Cerebellar cortex (tissue), 1 donor: ENCODE measurements at regions not wholly inside any gene's neighbourhood (a gene's known extent, or its start where the extent isn't known, plus 50 kb on each side); places are given as distances from the start of the nearest gene placed in this dataset.
"Not testable (repeated sequence)": the region's sequence is repeated elsewhere in the genome, so short reads cannot be mapped to it uniquely, and the experiment has no call there.

Experiments
- DNase-seq: peaks from one replicate; pipeline ENCODE4 v3.0.0-alpha.2; 2015; ENCODE audit warnings: low spot score

DNA sequence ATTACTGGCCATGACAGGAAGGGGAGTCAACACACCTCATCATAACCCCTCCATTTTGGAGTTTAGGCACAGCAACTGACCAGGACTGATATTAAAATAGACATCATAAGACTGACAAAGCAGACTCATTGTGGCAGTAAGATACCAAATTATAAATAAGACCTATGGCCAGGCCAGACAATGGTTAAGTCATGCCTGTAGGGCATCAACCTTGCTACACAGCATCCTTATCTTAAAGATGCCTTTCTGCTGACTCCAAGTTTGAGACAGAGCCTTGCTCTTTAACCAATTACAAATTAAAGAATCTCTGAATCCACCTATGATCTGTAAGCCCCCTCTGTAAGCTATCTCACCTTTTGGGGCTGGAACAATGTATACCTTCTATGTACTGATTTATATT, 65.5 kb downstream of the VCX2 start:
- no peak for DNase-seq

- DNase-seq = no peak
These were observed 67.4 kb downstream of the VCX2 start for GRCh38 chrX:8103655-8104054.

GRCh38 chrX:8091510-8091909, 79.6 kb downstream of the VCX2 start:
- DNase-seq = no peak

DNA sequence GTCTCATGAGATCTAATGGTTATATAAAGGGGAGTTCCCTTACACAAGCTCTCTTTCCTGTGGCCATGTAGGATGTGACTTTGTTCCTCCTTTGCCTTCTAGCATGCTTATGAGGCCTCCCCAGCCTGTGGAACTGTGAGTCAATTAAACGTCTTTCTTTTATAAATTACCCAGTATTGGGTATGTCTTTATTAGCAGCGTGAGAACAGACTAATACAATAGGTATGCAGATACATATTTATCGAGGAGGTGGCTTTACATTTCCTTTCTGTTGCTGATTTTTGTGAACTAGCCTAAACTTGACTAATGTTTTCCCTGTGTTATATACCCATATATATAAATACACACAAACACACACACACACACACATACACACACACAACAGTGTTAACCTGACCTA, 80.2 kb downstream of the VCX2 start:
- no peak for DNase-seq

DNA sequence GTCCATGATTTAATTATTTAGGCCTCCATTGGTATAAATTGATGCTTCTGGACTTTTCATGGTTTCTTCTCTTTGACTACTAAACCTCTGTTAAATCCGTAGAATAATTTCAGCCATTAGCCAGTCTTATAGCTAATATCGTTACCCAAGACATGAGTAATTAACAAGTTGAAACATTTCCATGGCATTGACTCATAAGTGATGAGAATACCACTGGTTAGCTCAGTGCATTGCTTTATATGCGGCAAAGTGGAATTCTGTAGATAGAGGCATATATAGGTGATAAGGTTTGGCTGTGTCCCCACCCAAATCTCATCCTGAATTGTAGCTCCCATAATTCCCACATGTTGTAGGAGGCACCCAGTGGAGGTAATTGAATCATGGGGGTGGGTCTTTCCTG, 80.6 kb downstream of the VCX2 start:
- no peak for DNase-seq

GRCh38 chrX:8089141-8089540, 81.9 kb downstream of the VCX2 start:
- no peak for DNase-seq

- no peak for DNase-seq
These were observed 87.1 kb downstream of the VCX2 start for GRCh38 chrX:8084006-8084405.

DNA sequence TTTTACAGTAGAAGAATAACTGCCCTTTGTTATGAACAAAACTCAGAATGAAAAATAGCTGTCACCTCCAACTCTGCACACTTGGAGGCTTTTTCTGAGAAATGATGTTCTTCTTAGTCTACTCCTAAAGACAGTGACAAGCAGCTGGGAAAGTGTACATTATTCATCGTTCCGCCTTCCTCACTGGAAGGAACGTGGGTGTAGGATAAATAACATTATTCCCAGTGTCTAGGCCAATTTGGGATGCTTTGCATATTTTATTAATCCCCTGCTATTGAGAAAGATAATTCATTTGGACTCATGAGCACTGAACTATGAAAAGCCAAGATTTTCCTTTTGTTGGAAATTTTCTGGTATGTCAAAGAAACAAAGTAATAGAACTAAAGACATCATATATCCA, 87.8 kb downstream of the VCX2 start:
- DNase-seq = no peak

GRCh38 chrX:8075636-8076035, 95.4 kb downstream of the VCX2 start:
- DNase-seq = no peak

DNA sequence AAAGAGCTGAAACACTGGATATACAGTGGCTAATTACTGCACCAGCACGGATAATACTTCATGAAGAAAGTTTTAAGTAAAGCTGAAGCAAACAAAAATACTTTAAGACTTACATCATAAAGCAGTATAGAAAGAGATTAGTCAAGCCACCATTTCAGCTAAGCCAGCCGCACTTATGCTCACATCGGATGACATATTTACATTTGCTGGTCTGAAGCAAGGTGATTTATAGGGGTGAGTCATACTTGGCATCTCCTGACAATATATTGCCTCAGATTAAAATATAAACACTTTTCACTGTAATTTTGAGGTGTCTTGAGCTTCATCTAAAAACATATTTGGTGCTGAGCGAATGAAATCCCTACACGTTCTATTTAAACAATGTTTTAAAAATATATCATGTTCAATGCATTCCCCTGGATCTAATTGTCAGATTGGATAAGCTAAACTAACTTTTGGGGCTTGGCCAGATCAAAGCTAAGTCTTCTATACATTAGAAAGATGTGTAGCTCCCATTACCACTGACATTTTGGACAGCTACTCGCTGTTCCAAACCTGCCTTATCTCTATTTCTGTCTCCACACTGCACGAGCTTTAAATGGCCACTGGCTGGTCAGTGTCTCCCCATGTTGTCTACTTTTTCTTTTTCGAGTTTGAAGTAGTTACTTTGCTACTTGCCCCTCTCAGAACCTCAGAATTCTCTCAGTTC, 103.2 kb downstream of the VCX2 start:
- DNase-seq = no peak

GRCh38 chrX:8052909-8053308, 118.2 kb downstream of the VCX2 start:
- DNase-seq = no peak

DNA sequence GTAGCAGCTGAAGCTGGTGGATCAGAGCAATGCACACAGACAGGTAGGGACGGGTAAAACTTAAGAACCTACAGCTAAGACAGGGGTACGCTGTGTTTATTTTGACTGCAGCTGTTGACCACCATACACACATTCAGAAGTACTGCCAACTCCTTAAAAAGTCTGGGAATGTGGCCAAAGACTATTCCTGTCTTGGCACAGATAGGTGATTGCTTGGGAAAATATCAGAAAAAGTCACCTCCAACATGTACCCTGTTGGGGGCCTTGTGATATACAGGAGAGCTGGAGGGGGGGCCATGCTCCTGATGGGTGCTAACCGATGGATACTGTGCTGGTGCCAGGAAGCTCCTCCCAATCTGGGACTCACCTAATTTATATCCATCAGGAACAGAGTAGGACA, 121.2 kb downstream of the VCX2 start:
- DNase-seq = peak; percentile 2

GRCh38 chrX:8048466-8048865, 121.3 kb upstream of the PNPLA4 start:
- DNase-seq = no peak

GRCh38 chrX:8044947-8045346, 117.7 kb upstream of the PNPLA4 start:
- DNase-seq = no peak

GRCh38 chrX:8043546-8043945, 116.3 kb upstream of the PNPLA4 start:
- no peak for DNase-seq

- DNase-seq = no peak
These were observed 115.9 kb upstream of the PNPLA4 start for GRCh38 chrX:8043121-8043520.

- no peak for DNase-seq
These were observed 115.1 kb upstream of the PNPLA4 start for GRCh38 chrX:8042304-8042703.

DNA sequence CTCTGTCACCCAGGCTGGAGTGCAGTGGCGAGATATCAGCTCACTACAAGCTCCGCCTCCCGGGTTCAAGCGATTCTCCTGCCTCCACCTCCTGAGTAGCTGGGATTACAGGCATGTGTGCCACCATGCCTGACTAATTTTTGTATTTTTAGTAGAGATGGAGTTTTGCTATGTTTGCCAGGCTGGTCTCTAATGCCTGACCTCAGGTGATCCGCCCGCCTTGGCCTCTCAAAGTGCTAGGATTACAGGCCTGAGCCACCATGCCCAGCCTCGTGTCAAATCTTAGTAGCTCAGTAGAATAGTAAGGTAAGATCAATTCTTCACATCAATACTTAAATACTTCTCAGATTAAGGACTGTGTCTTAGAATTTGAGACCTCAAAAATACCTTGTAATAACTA, 112.5 kb upstream of the PNPLA4 start:
- not testable (repeated sequence) for DNase-seq

DNA sequence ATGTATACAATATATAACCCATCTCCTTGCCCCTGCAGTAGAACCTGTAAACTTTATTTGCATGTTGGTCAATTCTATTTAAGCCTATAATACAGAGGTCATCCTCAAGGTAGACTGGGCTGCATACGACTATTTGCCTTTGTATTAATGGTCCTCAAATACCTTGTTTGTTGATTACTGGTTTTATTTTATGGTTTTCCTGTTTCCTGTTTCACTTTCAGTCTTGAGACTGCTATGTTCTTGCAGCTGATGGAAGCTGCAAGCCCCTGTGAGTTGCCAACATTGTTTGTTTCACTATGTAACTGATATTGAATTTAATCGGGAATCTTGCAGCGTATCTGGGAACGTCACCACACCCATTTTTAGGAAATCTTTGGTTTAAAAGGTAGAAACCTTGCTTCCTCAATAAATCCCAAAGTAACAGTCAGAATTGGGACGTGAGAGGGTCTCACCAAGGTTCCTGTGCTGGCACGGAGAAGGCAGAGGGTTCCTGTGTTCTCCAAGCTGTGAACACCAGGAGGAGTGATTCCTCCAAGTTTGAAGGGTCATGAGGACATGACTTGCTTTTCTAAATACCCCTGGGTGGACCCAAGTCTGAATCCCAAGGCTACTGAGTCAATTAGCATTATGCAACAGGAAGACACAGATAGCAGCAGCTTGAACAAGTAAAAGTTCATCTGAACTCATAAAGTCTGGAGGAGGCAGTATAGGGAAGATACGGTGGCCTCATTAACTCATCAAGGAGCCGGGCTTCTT, 110.6 kb upstream of the PNPLA4 start:
- DNase-seq = no peak

DNA sequence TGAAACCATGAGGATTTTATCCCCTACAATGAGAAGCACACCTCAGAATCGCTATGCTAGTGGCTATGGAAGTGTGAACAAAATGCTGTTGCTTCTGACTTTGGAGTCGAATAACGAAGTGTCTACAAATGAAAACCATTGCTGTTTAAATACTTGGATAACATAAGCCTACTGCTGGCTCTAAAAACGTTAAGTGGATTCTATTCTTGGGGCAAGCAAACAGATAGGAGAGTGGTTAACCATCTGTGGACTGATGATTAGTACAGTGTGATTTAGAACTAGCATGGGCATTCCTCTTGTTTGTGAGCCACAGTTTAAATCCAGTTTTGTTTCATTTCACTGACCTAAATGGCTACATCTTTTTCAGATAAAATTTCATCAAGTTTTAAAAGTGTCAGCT, 109.7 kb upstream of the PNPLA4 start:
- DNase-seq = no peak

DNA sequence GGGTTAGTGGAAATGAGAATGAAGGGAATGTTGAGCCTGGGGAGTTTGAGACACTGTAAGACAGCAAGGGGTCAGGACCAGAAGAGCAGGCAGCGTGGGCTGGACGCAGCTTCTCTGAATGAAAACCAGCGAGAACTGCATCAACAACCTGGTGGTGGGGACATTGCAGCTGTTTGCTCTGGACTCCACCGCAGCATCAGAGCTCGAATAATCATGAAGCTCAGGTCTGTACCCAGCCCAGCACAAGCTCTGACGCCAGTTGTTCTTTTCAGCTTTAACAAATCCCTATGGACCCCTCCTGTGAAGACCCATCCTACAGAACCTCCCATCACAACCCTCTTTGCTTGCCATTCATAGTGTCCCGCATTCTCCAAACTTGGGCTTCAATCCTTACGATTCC, 106.8 kb upstream of the PNPLA4 start:
- DNase-seq = no peak

DNA sequence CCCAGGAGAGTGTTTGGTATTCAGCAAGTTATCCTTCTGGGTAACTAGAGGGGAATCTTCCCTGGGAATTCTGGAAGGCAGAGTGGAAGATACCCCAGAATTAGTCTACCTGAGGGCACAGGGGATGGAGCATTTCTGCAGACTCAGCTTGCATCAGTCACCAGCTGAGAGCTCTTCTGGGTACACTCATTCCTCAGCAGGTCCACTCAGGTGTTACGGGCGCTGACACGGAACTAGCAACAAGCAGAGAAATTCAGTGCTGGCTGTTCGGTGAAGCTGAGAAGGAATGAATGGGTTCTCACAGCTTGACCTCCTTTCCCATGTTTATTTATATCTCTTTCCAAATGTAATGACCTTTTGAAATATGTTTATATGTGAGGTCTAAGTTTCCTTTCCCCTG, 106.0 kb upstream of the PNPLA4 start:
- no peak for DNase-seq

GRCh38 chrX:8030361-8030760, 103.1 kb upstream of the PNPLA4 start:
- DNase-seq = no peak

GRCh38 chrX:8027827-8028226, 100.6 kb upstream of the PNPLA4 start:
- DNase-seq = no peak
